Erythroblast (primary cell): ENCODE measurements at regions not wholly inside any gene's neighbourhood (a gene's known extent, or its start where the extent isn't known, plus 50 kb on each side); places are given as distances from the start of the nearest gene placed in this dataset.

Experiments used
- GATA1 ChIP-seq: IDR thresholded peaks from 2 replicates; pipeline ENCODE4 v1.6.1; 2011; ENCODE audit warnings: low read depth, mild to moderate bottlenecking, control low read depth, low read length, moderate library complexity
- POLR2A ChIP-seq: IDR thresholded peaks from 2 replicates; pipeline ENCODE4 v1.6.1; 2011; ENCODE audit warnings: mild to moderate bottlenecking, low read length

- TF ChIP-seq POLR2A, result no peak
- TF ChIP-seq GATA1, result no peak
Measured at GRCh38 chr7:109622320-109622719, 1052.6 kb downstream of the DNAJB9 start.
